ENCODE measurements at regions not wholly inside any gene's neighbourhood (a gene's known extent, or its start where the extent isn't known, plus 50 kb on each side); places are given as distances from the start of the nearest gene placed in this dataset.

GRCh38 chr21:35406635-35407034 is 357.5 kb upstream of the RUNX1 start:
- TF ChIP-seq CTCF (IDR thresholded peaks at IDR 0.05; ENCODE audit: extremely low read depth in 1 of 2, insufficient read depth in 1 of 2, low read depth in 1 of 2, low read length in 2 of 2) = no peak
- no peak for TF ChIP-seq POLR2A (IDR thresholded peaks at IDR 0.05; ENCODE audit: low read depth, low read length)
- TF ChIP-seq POLR2AphosphoS5 (IDR thresholded peaks at IDR 0.05; ENCODE audit: insufficient read depth, low read depth, low read length) = no peak
- no peak for TF ChIP-seq MYC (IDR thresholded peaks at IDR 0.05; ENCODE audit: low read depth, low read length)
- no peak for TF ChIP-seq EZH2 (IDR thresholded peaks at IDR 0.05; ENCODE audit: borderline replicate concordance, low read depth, low read length, severe bottlenecking)
- no peak for TF ChIP-seq MAX (IDR thresholded peaks at IDR 0.05; ENCODE audit: insufficient read depth, insufficient read length)

All from endothelial cell of umbilical vein (primary cell).